HCT116 (cell line): ENCODE measurements at regions not wholly inside any gene's neighbourhood (a gene's known extent, or its start where the extent isn't known, plus 50 kb on each side); places are given as distances from the start of the nearest gene placed in this dataset.

Experiments used
- ATAC-seq: fragments of 200-7000 bp; cut with Tn5 transposase; 2 replicates; pipeline ENCODE4 v1.9.1; 2020; ENCODE audit warnings: mild to moderate bottlenecking, moderate library complexity
- BruUV-seq: library from RNA; stranded (reverse); fragments of 400-500 nt; replicated peaks from 2 replicates; lab custom pipeline; 2021; lab: Mats Ljungman, UMichigan
- CTCF ChIA-PET: fragments of 300-600 bp; sonication (Branson Sonifier 250); formaldehyde crosslinking; loops from one replicate; lab custom pipeline; 2021; ENCODE audit warnings: antibody characterized with exemption; lab: Charles Lee
- POLR2A ChIA-PET: fragments of 300-600, 350-600 bp; sonication (Branson Sonifier 250); formaldehyde crosslinking; loops from one replicate; lab custom pipeline; 2021; ENCODE audit warnings: antibody characterized with exemption; lab: Charles Lee
- RAD21 ChIA-PET, 2 experiments: fragments of 300-600 bp; sonication (Branson Sonifier 250); formaldehyde crosslinking; loops; one replicate each; lab custom pipeline; 2023; ENCODE audit warnings: low total read pairs in 2 of 2; ENCODE audit not compliant: uncharacterized antibody in 2 of 2, unreplicated experiment in 2 of 2, low non-redundant PET in 1 of 2; lab: Charles Lee
- DNase-seq: peaks from one replicate; pipeline ENCODE4 v3.0.0-alpha.2; 2010; ENCODE audit warnings: low read depth, low spot score
- H2AFZ ChIP-seq: fragments of 200-600 bp; shearing (Covaris generic), sonication (generic); 2 replicates; pipeline ENCODE4 v1.6.1; 2017; ENCODE audit warnings: low read depth, mixed run types, mixed read lengths, antibody characterized with exemption, low read length; ENCODE audit not compliant: poor library complexity, severe bottlenecking
- H3K27ac ChIP-seq: 2 replicates; pipeline ENCODE4 v1.5.1; 2012; ENCODE audit warnings: low read depth, low read length
- H3K27me3 ChIP-seq: fragments of 200-600 bp; sonication (generic); 2 replicates; pipeline ENCODE4 v1.6.1; 2016; ENCODE audit warnings: mixed run types, low read length, mixed read lengths; ENCODE audit not compliant: insufficient read depth
- H3K36me3 ChIP-seq, 2 experiments: fragments of 200-500 bp in 1 of 2; fragments of 200-600 bp in 1 of 2; sonication (Bioruptor generic) in 1 of 2; sonication (generic) in 1 of 2; 2 replicates each; pipeline versions ENCODE4 v1.5.1 to v1.6.1; 2014 to 2016; ENCODE audit warnings: low read length in 2 of 2, inconsistent platforms in 1 of 2, mixed read lengths in 1 of 2, mixed run types in 1 of 2; ENCODE audit not compliant: insufficient read depth in 2 of 2, control insufficient read depth in 1 of 2
- H3K4me1 ChIP-seq, 2 experiments: fragments of 200-600 bp in 1 of 2; sonication (generic) in 1 of 2; 2 replicates each; pipeline versions ENCODE4 v1.5.1 to v1.6.1; 2012 to 2017; ENCODE audit warnings: low read length in 2 of 2, inconsistent platforms in 1 of 2, mild to moderate bottlenecking in 1 of 2, mixed read lengths in 1 of 2, mixed run types in 1 of 2, moderate library complexity in 1 of 2; ENCODE audit not compliant: insufficient read depth in 2 of 2, control insufficient read depth in 1 of 2
- H3K4me2 ChIP-seq: fragments of 200-600 bp; sonication (generic); 2 replicates; pipeline ENCODE4 v1.6.1; 2017; ENCODE audit warnings: mixed run types, low read length, mixed read lengths
- H3K4me3 ChIP-seq, 2 experiments: fragments of 200-600 bp in 1 of 2; sonication (generic) in 1 of 2; replicated peaks in 1 of 2; 2 replicates each; pipeline ENCODE4 v1.5.1; 2011 to 2016; ENCODE audit warnings: low read length in 2 of 2, control low read depth in 1 of 2, low read depth in 1 of 2, mild to moderate bottlenecking in 1 of 2, mixed read lengths in 1 of 2, mixed run types in 1 of 2
- H3K79me2 ChIP-seq: fragments of 200-600 bp; sonication (generic); 2 replicates; pipeline ENCODE4 v1.6.1; 2017; ENCODE audit warnings: mild to moderate bottlenecking, mixed run types, low read length, moderate library complexity, mixed read lengths; ENCODE audit not compliant: insufficient read depth
- H3K9ac ChIP-seq: fragments of 200-600 bp; sonication (generic); 2 replicates; pipeline ENCODE4 v1.6.1; 2016; ENCODE audit warnings: low read length, mixed read lengths
- H3K9me2 ChIP-seq: fragments of 200-600 bp; sonication (generic), shearing (Covaris generic); 2 replicates; pipeline ENCODE4 v1.6.1; 2017; ENCODE audit warnings: mixed run types, mild to moderate bottlenecking, moderate library complexity; ENCODE audit not compliant: insufficient read depth
- H3K9me3 ChIP-seq, 2 experiments: fragments of 200-500 bp in 1 of 2; fragments of 200-600 bp in 1 of 2; sonication (Bioruptor generic) in 1 of 2; sonication (generic) in 1 of 2; 2 replicates each; pipeline ENCODE4 v1.6.1; 2014 to 2017; ENCODE audit warnings: low read length in 2 of 2, mixed read lengths in 2 of 2, inconsistent platforms in 1 of 2, low read depth in 1 of 2, mild to moderate bottlenecking in 1 of 2, mixed run types in 1 of 2, moderate library complexity in 1 of 2; ENCODE audit not compliant: control insufficient read depth in 1 of 2, insufficient read depth in 1 of 2
- H4K20me1 ChIP-seq: fragments of 200-600 bp; sonication (generic), shearing (Covaris generic); 2 replicates; pipeline ENCODE4 v1.6.1; 2017; ENCODE audit warnings: mixed run types, mild to moderate bottlenecking, moderate library complexity; ENCODE audit not compliant: insufficient read depth
- CBX3 ChIP-seq: IDR thresholded peaks from 2 replicates; pipeline ENCODE4 v1.6.1; 2012; ENCODE audit warnings: low read depth
- EGR1 ChIP-seq: IDR thresholded peaks from 2 replicates; pipeline ENCODE4 v1.6.1; 2012; ENCODE audit warnings: low read depth
- ELF1 ChIP-seq: IDR thresholded peaks from 2 replicates; pipeline ENCODE4 v1.6.1; 2012; ENCODE audit warnings: low read depth, borderline replicate concordance
- EZH2 ChIP-seq: fragments of 200-600 bp; sonication (generic); IDR thresholded peaks from 2 replicates; pipeline ENCODE4 v1.6.1; 2017; ENCODE audit warnings: antibody characterized with exemption, mixed run types
- EZH2phosphoT487 ChIP-seq: fragments of 200-600 bp; IDR thresholded peaks from 2 replicates; pipeline ENCODE4 v1.6.1; 2018; ENCODE audit warnings: antibody characterized with exemption, borderline replicate concordance
- POLR2A ChIP-seq: IDR thresholded peaks from 2 replicates; pipeline ENCODE4 v1.7.0; 2011; ENCODE audit warnings: borderline replicate concordance; ENCODE audit not compliant: insufficient read depth, insufficient read length; ENCODE audit errors: extremely low read depth
- POLR2AphosphoS5 ChIP-seq: IDR thresholded peaks from 2 replicates; pipeline ENCODE4 v1.6.1; 2011; ENCODE audit warnings: mild to moderate bottlenecking, low read depth, low read length, moderate library complexity
- RAD21 ChIP-seq: IDR thresholded peaks from 2 replicates; pipeline ENCODE4 v1.6.1; 2012; ENCODE audit warnings: low read depth, mild to moderate bottlenecking
- REST ChIP-seq: IDR thresholded peaks from 2 replicates; pipeline ENCODE4 v1.6.1; 2012; ENCODE audit warnings: low read depth
- SIN3A ChIP-seq: IDR thresholded peaks from 2 replicates; pipeline ENCODE4 v1.6.1; 2012; ENCODE audit warnings: low read depth
- SP1 ChIP-seq: IDR thresholded peaks from 2 replicates; pipeline ENCODE4 v1.6.1; 2012; ENCODE audit warnings: low read depth
- SRF ChIP-seq: IDR thresholded peaks from 2 replicates; pipeline ENCODE4 v1.6.1; 2012; ENCODE audit warnings: low read depth
- TCF7L2 ChIP-seq: IDR thresholded peaks from 2 replicates; pipeline ENCODE4 v1.7.0; 2011; ENCODE audit warnings: borderline replicate concordance, inconsistent platforms; ENCODE audit not compliant: insufficient read depth, insufficient read length; ENCODE audit errors: extremely low read depth
- ZBTB33 ChIP-seq: IDR thresholded peaks from 2 replicates; pipeline ENCODE4 v1.6.1; 2011; ENCODE audit warnings: mild to moderate bottlenecking, low read length, moderate library complexity; ENCODE audit not compliant: insufficient replicate concordance; ENCODE audit errors: extremely low read depth
- ZNF274 ChIP-seq: fragments of 200-500 bp; sonication (Bioruptor generic); IDR thresholded peaks from 2 replicates; pipeline ENCODE4 v1.6.1; 2014; ENCODE audit warnings: mild to moderate bottlenecking, low read depth, low read length, inconsistent platforms
- intact Hi-C: fragments of 100-400 bp; cut with micrococcal nuclease; formaldehyde crosslinking; loops from 2 replicates; pipeline ENCODE4 v1.10.0; 2022

- Histone ChIP-seq H3K27me3 (no peaks in the 10 kb centered on the region), H2AFZ (no peak overlapping the region), H3K4me3 (no peak overlapping the region), H3K79me2 (no peaks in the 10 kb centered on the region), H3K27ac (no peak overlapping the region), H3K36me3 (no peaks in the 10 kb centered on the region), H3K9me2 (no peaks in the 10 kb centered on the region), H3K9me3 (no peaks in the 10 kb centered on the region; a peak in 1 of 4 replicates), H3K9ac (no peak overlapping the region), H3K4me2 (no peak overlapping the region), H4K20me1 (no peaks in the 10 kb centered on the region), H3K4me1 (no peaks in the 10 kb centered on the region)
- ChIA-PET RAD21 (no interaction called here), POLR2A (no interaction called here), CTCF (no interaction called here)
- DNase-seq (no peak), ATAC-seq (no peak)
- BruUV-seq = no TSS peak
- intact Hi-C loops = no loop called here
- no peak for TF ChIP-seq CBX3
- no peak for TF ChIP-seq REST
- no peak for TF ChIP-seq EZH2
- no peak for TF ChIP-seq RAD21
- no peak for TF ChIP-seq SRF
- TF ChIP-seq SIN3A = no peak
- no peak for TF ChIP-seq EZH2phosphoT487
- TF ChIP-seq TCF7L2 = no peak
- no peak for TF ChIP-seq ZNF274
- TF ChIP-seq ZBTB33 = no peak
- no peak for TF ChIP-seq SP1
- no peak for TF ChIP-seq POLR2AphosphoS5
- no peak for TF ChIP-seq EGR1
- no peak for TF ChIP-seq POLR2A
- no peak for TF ChIP-seq ELF1
These were observed 175.2 kb upstream of the NOL4 start for GRCh38 chr18:34399892-34400291.
